Gastroesophageal sphincter (tissue), 3 donors: ENCODE measurements at regions not wholly inside any gene's neighbourhood (a gene's known extent, or its start where the extent isn't known, plus 50 kb on each side); places are given as distances from the start of the nearest gene placed in this dataset.

Experiments used
- EP300 ChIP-seq: sonication (generic); formaldehyde crosslinking; IDR thresholded peaks from one replicate; pipeline ENCODE4 v1.6.1; 2017; ENCODE audit warnings: antibody characterized with exemption, mild to moderate bottlenecking
- POLR2A ChIP-seq, 2 donors: fragments of 450-650 bp; IDR thresholded peaks; one replicate each; pipeline ENCODE4 v1.6.1; 2017; ENCODE audit warnings: antibody characterized with exemption in 2 of 2, mild to moderate bottlenecking in 2 of 2, moderate library complexity in 1 of 2
- POLR2AphosphoS5 ChIP-seq: sonication (generic); formaldehyde crosslinking; IDR thresholded peaks from one replicate; pipeline ENCODE4 v1.6.1; 2017; ENCODE audit warnings: antibody characterized with exemption
- TF ChIP-seq, protein P1 (sequence below), 4 experiments: fragments of 200-600 bp in 2 of 4; fragments of 450-650 bp in 2 of 4; sonication (generic) in 1 of 4; IDR thresholded peaks; one replicate each; pipeline ENCODE4 v1.5.1; 2017 to 2019; ENCODE audit warnings: antibody characterized with exemption in 4 of 4, mild to moderate bottlenecking in 2 of 4, moderate library complexity in 2 of 4

DNA sequence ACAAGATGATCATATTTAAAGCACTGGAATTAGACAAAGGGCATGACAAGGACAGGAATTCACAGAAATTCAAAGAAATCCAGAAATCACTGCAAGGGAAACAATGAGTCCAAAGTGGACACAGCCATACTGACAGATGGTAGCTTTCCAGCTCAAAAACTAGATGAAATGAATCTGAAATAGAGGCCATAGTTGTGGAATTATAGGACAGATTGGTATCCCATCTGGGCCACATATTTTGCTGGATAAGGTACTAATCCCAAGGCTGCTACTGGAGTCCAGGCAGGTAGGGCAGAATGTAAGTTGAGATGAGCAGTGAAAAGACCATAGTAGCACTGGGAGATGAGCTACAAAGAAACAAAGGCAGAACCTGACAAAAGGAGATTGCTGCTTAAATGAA, 258.3 kb upstream of the ANO3 start:
- TF ChIP-seq, protein P1, sequence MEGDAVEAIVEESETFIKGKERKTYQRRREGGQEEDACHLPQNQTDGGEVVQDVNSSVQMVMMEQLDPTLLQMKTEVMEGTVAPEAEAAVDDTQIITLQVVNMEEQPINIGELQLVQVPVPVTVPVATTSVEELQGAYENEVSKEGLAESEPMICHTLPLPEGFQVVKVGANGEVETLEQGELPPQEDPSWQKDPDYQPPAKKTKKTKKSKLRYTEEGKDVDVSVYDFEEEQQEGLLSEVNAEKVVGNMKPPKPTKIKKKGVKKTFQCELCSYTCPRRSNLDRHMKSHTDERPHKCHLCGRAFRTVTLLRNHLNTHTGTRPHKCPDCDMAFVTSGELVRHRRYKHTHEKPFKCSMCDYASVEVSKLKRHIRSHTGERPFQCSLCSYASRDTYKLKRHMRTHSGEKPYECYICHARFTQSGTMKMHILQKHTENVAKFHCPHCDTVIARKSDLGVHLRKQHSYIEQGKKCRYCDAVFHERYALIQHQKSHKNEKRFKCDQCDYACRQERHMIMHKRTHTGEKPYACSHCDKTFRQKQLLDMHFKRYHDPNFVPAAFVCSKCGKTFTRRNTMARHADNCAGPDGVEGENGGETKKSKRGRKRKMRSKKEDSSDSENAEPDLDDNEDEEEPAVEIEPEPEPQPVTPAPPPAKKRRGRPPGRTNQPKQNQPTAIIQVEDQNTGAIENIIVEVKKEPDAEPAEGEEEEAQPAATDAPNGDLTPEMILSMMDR (IDR thresholded peaks at IDR 0.05): no peak
- TF ChIP-seq POLR2A (IDR thresholded peaks at IDR 0.05) (no peak), EP300 (no peak), POLR2AphosphoS5 (no peak)
